Prostate gland (tissue), 2 donors: ENCODE measurements at regions not wholly inside any gene's neighbourhood (a gene's known extent, or its start where the extent isn't known, plus 50 kb on each side); places are given as distances from the start of the nearest gene placed in this dataset.

Experiments
- DNase-seq: peaks from one replicate; pipeline ENCODE4 v3.0.0-alpha.2; 2019; ENCODE audit warnings: low spot score
- H3K27ac ChIP-seq, 2 donors: fragments of 200-600 bp; sonication (generic); 2 replicates each; pipeline ENCODE4 v1.5.1; 2017 to 2019
- H3K27me3 ChIP-seq: fragments of 200-600 bp; sonication (generic); replicated peaks from 2 replicates; pipeline ENCODE4 v1.5.1; 2019; ENCODE audit not compliant: insufficient read depth
- H3K36me3 ChIP-seq, 2 donors: fragments of 200-600 bp; sonication (generic); 1 replicate in 1 of 2; 2 replicates in 1 of 2; pipeline versions ENCODE4 v1.5.1 to v1.8.1; 2017 to 2019
- H3K4me1 ChIP-seq: fragments of 200-600 bp; sonication (generic); replicated peaks from 2 replicates; pipeline ENCODE4 v1.5.1; 2019
- H3K4me3 ChIP-seq, 2 donors: fragments of 200-600 bp; sonication (generic); 2 replicates each; pipeline ENCODE4 v1.5.1; 2017 to 2019
- H3K9me3 ChIP-seq: fragments of 200-600 bp; sonication (generic); 2 replicates; pipeline ENCODE4 v1.5.1; 2017
- POLR2A ChIP-seq: fragments of 450-650 bp; IDR thresholded peaks from one replicate; pipeline ENCODE4 v1.6.1; 2016; ENCODE audit warnings: antibody characterized with exemption, mild to moderate bottlenecking
- POLR2AphosphoS5 ChIP-seq: sonication (generic); formaldehyde crosslinking; IDR thresholded peaks from one replicate; pipeline ENCODE4 v1.6.1; 2017; ENCODE audit warnings: antibody characterized with exemption
- WGBS: methylation state at CpG from one replicate; pipeline ENCODE4 v1.1.5; 2018; 5-methylcytosine and 5-hydroxymethylcytosine counted together
- intact Hi-C: fragments of 100-400 bp; cut with DNase I; formaldehyde crosslinking; loops from one replicate; pipeline ENCODE4 v1.14.2; 2022
- TF ChIP-seq, protein P1 (sequence below), 4 experiments: fragments of 200-600 bp in 2 of 4; fragments of 450-650 bp in 2 of 4; sonication (generic) in 2 of 4; IDR thresholded peaks; 1 replicate in 3 of 4; 2 replicates in 1 of 4; pipeline ENCODE4 v1.5.1; 2016 to 2019; ENCODE audit warnings: antibody characterized with exemption in 4 of 4, mild to moderate bottlenecking in 2 of 4, moderate library complexity in 2 of 4

- Histone ChIP-seq H3K27ac (no peak overlapping the region), H3K4me3 (no peak overlapping the region), H3K4me1 (no peaks in the 10 kb centered on the region), H3K9me3 (no peaks in the 10 kb centered on the region), H3K27me3 (no peaks in the 10 kb centered on the region), H3K36me3 (no peaks in the 10 kb centered on the region)
- DNase-seq: no peak
- intact Hi-C loops: no loop called here
- TF ChIP-seq POLR2A (no peak), POLR2AphosphoS5 (no peak)
- TF ChIP-seq, protein P1, sequence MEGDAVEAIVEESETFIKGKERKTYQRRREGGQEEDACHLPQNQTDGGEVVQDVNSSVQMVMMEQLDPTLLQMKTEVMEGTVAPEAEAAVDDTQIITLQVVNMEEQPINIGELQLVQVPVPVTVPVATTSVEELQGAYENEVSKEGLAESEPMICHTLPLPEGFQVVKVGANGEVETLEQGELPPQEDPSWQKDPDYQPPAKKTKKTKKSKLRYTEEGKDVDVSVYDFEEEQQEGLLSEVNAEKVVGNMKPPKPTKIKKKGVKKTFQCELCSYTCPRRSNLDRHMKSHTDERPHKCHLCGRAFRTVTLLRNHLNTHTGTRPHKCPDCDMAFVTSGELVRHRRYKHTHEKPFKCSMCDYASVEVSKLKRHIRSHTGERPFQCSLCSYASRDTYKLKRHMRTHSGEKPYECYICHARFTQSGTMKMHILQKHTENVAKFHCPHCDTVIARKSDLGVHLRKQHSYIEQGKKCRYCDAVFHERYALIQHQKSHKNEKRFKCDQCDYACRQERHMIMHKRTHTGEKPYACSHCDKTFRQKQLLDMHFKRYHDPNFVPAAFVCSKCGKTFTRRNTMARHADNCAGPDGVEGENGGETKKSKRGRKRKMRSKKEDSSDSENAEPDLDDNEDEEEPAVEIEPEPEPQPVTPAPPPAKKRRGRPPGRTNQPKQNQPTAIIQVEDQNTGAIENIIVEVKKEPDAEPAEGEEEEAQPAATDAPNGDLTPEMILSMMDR (IDR thresholded peaks at IDR 0.05): no peak
- 83% methylated on average over 3 of the region's 3 CpGs for WGBS
Observed at GRCh38 chr4:180615746-180616145, 1627.5 kb upstream of the TENM3 start.

GRCh38 chr4:180617196-180617595 is 1626.0 kb upstream of the TENM3 start:
- Histone ChIP-seq H3K27ac (no peak overlapping the region), H3K4me3 (no peak overlapping the region), H3K9me3 (no peaks in the 10 kb centered on the region), H3K27me3 (no peaks in the 10 kb centered on the region), H3K36me3 (no peaks in the 10 kb centered on the region), H3K4me1 (no peaks in the 10 kb centered on the region)
- intact Hi-C loops: no loop called here
- TF ChIP-seq, protein P1 (IDR thresholded peaks at IDR 0.05): no peak
- TF ChIP-seq POLR2AphosphoS5 (no peak), POLR2A (no peak)
- 77% methylated on average over 6 of the region's 6 CpGs for WGBS
- no peak for DNase-seq

- no peaks in the 10 kb centered on the region for H3K9me3 ChIP-seq
- no peaks in the 10 kb centered on the region for H3K27me3 ChIP-seq
- no peak for TF ChIP-seq POLR2AphosphoS5
- no peak for TF ChIP-seq POLR2A
- TF ChIP-seq, protein P1 (IDR thresholded peaks at IDR 0.05): no peak
- intact Hi-C loops: no loop called here
- no peak overlapping the region for H3K27ac ChIP-seq
- H3K36me3 ChIP-seq: no peaks in the 10 kb centered on the region
- H3K4me3 ChIP-seq: no peak overlapping the region
- H3K4me1 ChIP-seq: no peaks in the 10 kb centered on the region
- WGBS: 74% methylated on average over 4 of the region's 4 CpGs
- DNase-seq: no peak
Observed at GRCh38 chr4:180618396-180618795, 1624.8 kb upstream of the TENM3 start.

DNA sequence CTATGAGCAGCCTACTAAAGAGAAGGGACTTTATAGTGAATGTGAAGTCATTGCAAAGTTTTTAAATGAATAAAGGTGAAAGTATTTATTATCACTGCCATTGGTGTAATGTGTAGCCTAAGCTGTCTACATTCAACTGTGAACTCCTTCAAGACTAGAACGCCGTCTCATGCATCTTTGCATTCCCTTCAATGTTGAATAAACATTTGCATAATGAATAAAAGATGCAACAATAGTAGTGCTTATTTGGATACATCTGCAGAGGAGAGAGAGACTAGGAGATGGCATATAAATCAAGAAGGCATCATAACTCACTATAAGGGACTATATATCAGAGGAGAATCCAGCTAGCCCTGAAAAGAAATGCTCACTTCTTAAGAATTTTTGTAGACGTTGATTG is 1623.8 kb upstream of the TENM3 start:
- no peaks in the 10 kb centered on the region for H3K36me3 ChIP-seq
- WGBS: 90% methylated on average over 3 of the region's 3 CpGs
- intact Hi-C loops: no loop called here
- no peak overlapping the region for H3K4me3 ChIP-seq
- no peak overlapping the region for H3K27ac ChIP-seq
- H3K9me3 ChIP-seq: no peaks in the 10 kb centered on the region
- TF ChIP-seq, protein P1 (IDR thresholded peaks at IDR 0.05): no peak
- no peak for TF ChIP-seq POLR2A
- TF ChIP-seq POLR2AphosphoS5: no peak
- no peaks in the 10 kb centered on the region for H3K4me1 ChIP-seq
- no peaks in the 10 kb centered on the region for H3K27me3 ChIP-seq
- no peak for DNase-seq

DNA sequence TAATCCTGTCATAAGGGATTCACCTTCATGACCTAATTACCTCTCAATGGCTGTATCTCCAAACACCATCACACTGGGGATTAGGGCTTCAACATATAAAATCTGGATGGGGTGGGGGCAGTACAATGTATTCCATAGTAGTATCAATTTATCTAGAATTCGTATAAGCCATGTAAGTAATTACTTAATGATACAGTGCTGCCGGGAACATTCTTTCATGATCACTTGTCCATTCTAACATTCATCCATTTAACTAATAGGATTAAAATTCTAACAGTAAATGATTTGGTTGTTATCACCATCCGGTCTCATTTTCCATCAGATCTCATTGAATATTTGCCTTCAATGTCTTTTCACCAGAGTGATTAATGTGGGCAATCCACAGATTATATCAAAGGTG is 1620.9 kb upstream of the TENM3 start:
- intact Hi-C loops: no loop called here
- H3K4me1 ChIP-seq: no peaks in the 10 kb centered on the region
- H3K36me3 ChIP-seq: no peaks in the 10 kb centered on the region
- no peak for DNase-seq
- H3K9me3 ChIP-seq: no peaks in the 10 kb centered on the region
- 86% methylated on average over 3 of the region's 3 CpGs for WGBS
- TF ChIP-seq, protein P1 (IDR thresholded peaks at IDR 0.05): no peak
- TF ChIP-seq POLR2AphosphoS5 (no peak), POLR2A (no peak)
- H3K4me3 ChIP-seq: no peak overlapping the region
- H3K27me3 ChIP-seq: no peaks in the 10 kb centered on the region
- H3K27ac ChIP-seq: no peak overlapping the region
